ENCODE measurements at regions not wholly inside any gene's neighbourhood (a gene's known extent, or its start where the extent isn't known, plus 50 kb on each side); places are given as distances from the start of the nearest gene placed in this dataset.
A peak's percentile ranks its signal among the peaks of the same experiment; 100 is the strongest.

GRCh38 chr10:62926407-62926806 is 110.2 kb upstream of the EGR2 start:
- no peak for DNase-seq (ENCODE audit: low read depth)

GRCh38 chr10:62924344-62924748 is 108.2 kb upstream of the EGR2 start:
- DNase-seq (ENCODE audit: low read depth): no peak

GRCh38 chr10:62919776-62920175 is 103.6 kb upstream of the EGR2 start:
- no peak for DNase-seq (ENCODE audit: low read depth)

- no peak for DNase-seq (ENCODE audit: low read depth)
Observed at GRCh38 chr10:62917475-62918238, 101.5 kb upstream of the EGR2 start.

GRCh38 chr10:62916141-62916603 is 100.0 kb upstream of the EGR2 start:
- DNase-seq (ENCODE audit: low read depth): no peak

- no peak for DNase-seq (ENCODE audit: low read depth)
Observed at GRCh38 chr10:62915158-62915557, 99.0 kb upstream of the EGR2 start.

GRCh38 chr10:62912086-62912485 is 95.9 kb upstream of the EGR2 start:
- no peak for DNase-seq (ENCODE audit: low read depth)

GRCh38 chr10:62911210-62911963 is 95.2 kb upstream of the EGR2 start:
- no peak for DNase-seq (ENCODE audit: low read depth)

GRCh38 chr10:62907470-62908212 is 91.5 kb upstream of the EGR2 start:
- DNase-seq (ENCODE audit: low read depth): no peak

- DNase-seq (ENCODE audit: low read depth): no peak
Observed at GRCh38 chr10:62904281-62904875, 88.2 kb upstream of the EGR2 start.

- no peak for DNase-seq (ENCODE audit: low read depth)
Observed at GRCh38 chr10:62903828-62904227, 87.7 kb upstream of the EGR2 start.

- no peak for DNase-seq (ENCODE audit: low read depth)
Observed at GRCh38 chr10:62900829-62901571, 84.8 kb upstream of the EGR2 start.

- no peak for DNase-seq (ENCODE audit: low read depth)
Observed at GRCh38 chr10:62899311-62899710, 83.1 kb upstream of the EGR2 start.

- DNase-seq (ENCODE audit: low read depth): no peak
Observed at GRCh38 chr10:62895063-62895462, 78.9 kb upstream of the EGR2 start.

GRCh38 chr10:62894156-62894555 is 78.0 kb upstream of the EGR2 start:
- no peak for DNase-seq (ENCODE audit: low read depth)

- DNase-seq (ENCODE audit: low read depth): no peak
Observed at GRCh38 chr10:62893036-62893435, 76.9 kb upstream of the EGR2 start.

GRCh38 chr10:62890395-62890794 is 74.2 kb upstream of the EGR2 start:
- DNase-seq (ENCODE audit: low read depth): no peak

GRCh38 chr10:62887642-62888041 is 71.5 kb upstream of the EGR2 start:
- no peak for DNase-seq (ENCODE audit: low read depth)

GRCh38 chr10:62885684-62886461 is 69.7 kb upstream of the EGR2 start:
- no peak for DNase-seq (ENCODE audit: low read depth)

GRCh38 chr10:62880162-62880561 is 64.0 kb upstream of the EGR2 start:
- no peak for DNase-seq (ENCODE audit: low read depth)

GRCh38 chr10:62873866-62874265 is 57.7 kb upstream of the EGR2 start:
- peak; percentile 12 for DNase-seq (ENCODE audit: low read depth)

Data from stimulated activated CD8-positive, alpha-beta memory T cell treated with anti-CD3 and anti-CD28 coated beads, Interleukin-4, amount 100 ng/mL, for 24 hours (primary cell).